SK-N-SH (cell line): ENCODE measurements at regions not wholly inside any gene's neighbourhood (a gene's known extent, or its start where the extent isn't known, plus 50 kb on each side); places are given as distances from the start of the nearest gene placed in this dataset.

Experiments used
- CTCF ChIP-seq: fragments of 200-600 bp; sonication (generic); IDR thresholded peaks from 2 replicates; pipeline ENCODE4 v1.6.1; 2017; ENCODE audit warnings: antibody characterized with exemption, mild to moderate bottlenecking, moderate library complexity
- FOSL2 ChIP-seq: IDR thresholded peaks from 2 replicates; pipeline ENCODE4 v1.4.0; 2012; ENCODE audit warnings: low read depth, mild to moderate bottlenecking, moderate library complexity, borderline replicate concordance
- FOXM1 ChIP-seq: IDR thresholded peaks from 2 replicates; pipeline ENCODE4 v1.4.0; 2012; ENCODE audit warnings: low read depth, mild to moderate bottlenecking
- REST ChIP-seq: IDR thresholded peaks from 2 replicates; pipeline ENCODE4 v1.6.1; 2012; ENCODE audit warnings: mild to moderate bottlenecking, low read depth, low read length, moderate library complexity
- TCF12 ChIP-seq: IDR thresholded peaks from 2 replicates; pipeline ENCODE4 v1.4.0; 2012
- USF2 ChIP-seq: fragments of 150-350 bp; IDR thresholded peaks from 2 replicates; pipeline ENCODE4 v1.6.1; 2017; ENCODE audit warnings: antibody characterized with exemption, low read length, low read depth, borderline replicate concordance

- TF ChIP-seq FOXM1 (no peak), USF2 (no peak), CTCF (no peak), FOSL2 (no peak), TCF12 (no peak), REST (no peak)
Measured at GRCh38 chr7:68321076-68321639, 1277.1 kb upstream of the AUTS2 start.
